GM21390 (cell line): ENCODE measurements at regions not wholly inside any gene's neighbourhood (a gene's known extent, or its start where the extent isn't known, plus 50 kb on each side); places are given as distances from the start of the nearest gene placed in this dataset.
"Not testable (repeated sequence)": the region's sequence is repeated elsewhere in the genome, so short reads cannot be mapped to it uniquely, and the experiment has no call there.

Experiments
- ATAC-seq: cut with Tn5 transposase; IDR thresholded peaks from one replicate; pipeline ENCODE4 v1.9.1; 2021; ENCODE audit not compliant: unreplicated experiment

- ATAC-seq: peak; percentile 42
These were observed 499.0 kb downstream of the PYDC2 start for GRCh38 chr3:191959876-191960413.

- no peak for ATAC-seq
These were observed 500.1 kb downstream of the PYDC2 start for GRCh38 chr3:191961022-191961421.

GRCh38 chr3:191961529-191961928 lies 500.6 kb downstream of the PYDC2 start:
- ATAC-seq: no peak

- no peak for ATAC-seq
These were observed 501.4 kb downstream of the PYDC2 start for GRCh38 chr3:191962324-191962723.

- ATAC-seq: no peak
These were observed 502.2 kb downstream of the PYDC2 start for GRCh38 chr3:191963182-191963581.

- no peak for ATAC-seq
These were observed 505.6 kb downstream of the PYDC2 start for GRCh38 chr3:191966556-191966955.

- ATAC-seq: no peak
These were observed 507.3 kb downstream of the PYDC2 start for GRCh38 chr3:191968299-191968698.

- peak; percentile 60 for ATAC-seq
These were observed 511.9 kb downstream of the PYDC2 start for GRCh38 chr3:191972714-191973398.

GRCh38 chr3:191973820-191974219 lies 512.9 kb downstream of the PYDC2 start:
- no peak for ATAC-seq

- ATAC-seq: no peak
These were observed 515.0 kb downstream of the PYDC2 start for GRCh38 chr3:191975936-191976335.

- no peak for ATAC-seq
These were observed 519.5 kb downstream of the PYDC2 start for GRCh38 chr3:191980443-191980842.

GRCh38 chr3:191982481-191982880 lies 521.5 kb downstream of the PYDC2 start:
- no peak for ATAC-seq

GRCh38 chr3:191985691-191986090 lies 524.7 kb downstream of the PYDC2 start:
- ATAC-seq: no peak

- no peak for ATAC-seq
These were observed 526.9 kb downstream of the PYDC2 start for GRCh38 chr3:191987831-191988350.

GRCh38 chr3:191993952-191994351 lies 533.0 kb downstream of the PYDC2 start:
- ATAC-seq: not testable (repeated sequence)

GRCh38 chr3:191997093-191997492 lies 536.1 kb downstream of the PYDC2 start:
- no peak for ATAC-seq

- ATAC-seq: no peak
These were observed 536.8 kb downstream of the PYDC2 start for GRCh38 chr3:191997579-191998268.

- no peak for ATAC-seq
These were observed 540.3 kb downstream of the PYDC2 start for GRCh38 chr3:192001218-192001617.

GRCh38 chr3:192005989-192006388 lies 545.0 kb downstream of the PYDC2 start:
- no peak for ATAC-seq

- ATAC-seq: no peak
These were observed 548.9 kb downstream of the PYDC2 start for GRCh38 chr3:192009903-192010302.

GRCh38 chr3:192010490-192010889 lies 549.5 kb downstream of the PYDC2 start:
- ATAC-seq: no peak

GRCh38 chr3:192011137-192011536 lies 550.2 kb downstream of the PYDC2 start:
- ATAC-seq: no peak
